ENCODE measurements at regions not wholly inside any gene's neighbourhood (a gene's known extent, or its start where the extent isn't known, plus 50 kb on each side); places are given as distances from the start of the nearest gene placed in this dataset.

- TF ChIP-seq, protein P1, sequence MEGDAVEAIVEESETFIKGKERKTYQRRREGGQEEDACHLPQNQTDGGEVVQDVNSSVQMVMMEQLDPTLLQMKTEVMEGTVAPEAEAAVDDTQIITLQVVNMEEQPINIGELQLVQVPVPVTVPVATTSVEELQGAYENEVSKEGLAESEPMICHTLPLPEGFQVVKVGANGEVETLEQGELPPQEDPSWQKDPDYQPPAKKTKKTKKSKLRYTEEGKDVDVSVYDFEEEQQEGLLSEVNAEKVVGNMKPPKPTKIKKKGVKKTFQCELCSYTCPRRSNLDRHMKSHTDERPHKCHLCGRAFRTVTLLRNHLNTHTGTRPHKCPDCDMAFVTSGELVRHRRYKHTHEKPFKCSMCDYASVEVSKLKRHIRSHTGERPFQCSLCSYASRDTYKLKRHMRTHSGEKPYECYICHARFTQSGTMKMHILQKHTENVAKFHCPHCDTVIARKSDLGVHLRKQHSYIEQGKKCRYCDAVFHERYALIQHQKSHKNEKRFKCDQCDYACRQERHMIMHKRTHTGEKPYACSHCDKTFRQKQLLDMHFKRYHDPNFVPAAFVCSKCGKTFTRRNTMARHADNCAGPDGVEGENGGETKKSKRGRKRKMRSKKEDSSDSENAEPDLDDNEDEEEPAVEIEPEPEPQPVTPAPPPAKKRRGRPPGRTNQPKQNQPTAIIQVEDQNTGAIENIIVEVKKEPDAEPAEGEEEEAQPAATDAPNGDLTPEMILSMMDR (IDR thresholded peaks at IDR 0.05) = no peak
- Histone ChIP-seq H3K4me3 (no peak overlapping the region), H3K27me3 (ENCODE audit: low read depth) (no peaks in the 10 kb centered on the region), H3K36me3 (no peaks in the 10 kb centered on the region), H3K4me1 (no peaks in the 10 kb centered on the region), H3K9me3 (no peaks in the 10 kb centered on the region), H3K27ac (no peak overlapping the region)
- no peak for DNase-seq
- intact Hi-C loops (cut with DNase I) = no loop called here
- ATAC-seq = no peak
Observed at GRCh38 chr3:21879184-21879886, 128.3 kb upstream of the ZNF385D start.

- TF ChIP-seq, protein P1 (IDR thresholded peaks at IDR 0.05) = no peak
- ATAC-seq (no peak), DNase-seq (no peak)
- Histone ChIP-seq H3K27me3 (ENCODE audit: low read depth) (no peaks in the 10 kb centered on the region), H3K27ac (no peak overlapping the region), H3K9me3 (no peaks in the 10 kb centered on the region), H3K4me1 (no peaks in the 10 kb centered on the region), H3K36me3 (no peaks in the 10 kb centered on the region), H3K4me3 (no peak overlapping the region)
- intact Hi-C loops (cut with DNase I) = no loop called here
Observed at GRCh38 chr3:21888656-21889055, 137.6 kb upstream of the ZNF385D start.

DNA sequence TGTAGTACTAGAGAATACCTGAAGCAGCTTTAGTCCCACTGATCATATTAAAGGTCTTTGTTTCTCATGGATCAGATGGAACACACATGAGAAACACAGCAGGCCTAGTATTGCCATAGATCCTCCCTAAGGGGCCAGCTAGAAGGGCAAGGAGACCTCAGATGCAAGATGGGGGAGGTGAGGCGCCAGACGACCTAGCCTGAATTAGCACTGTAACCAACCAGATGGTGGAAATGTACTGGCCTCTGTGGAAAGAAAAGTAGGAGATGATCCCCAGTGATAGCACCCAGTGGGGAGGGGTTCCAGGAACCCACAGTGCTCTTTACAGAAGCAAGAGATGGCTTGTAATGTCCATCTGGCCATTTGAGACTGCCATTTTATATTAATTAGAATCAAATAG is 138.2 kb upstream of the ZNF385D start:
- ATAC-seq (no peak), DNase-seq (no peak)
- no peaks in the 10 kb centered on the region for H3K4me1 ChIP-seq
- no peak overlapping the region for H3K4me3 ChIP-seq
- H3K36me3 ChIP-seq = no peaks in the 10 kb centered on the region
- H3K9me3 ChIP-seq = no peaks in the 10 kb centered on the region
- TF ChIP-seq, protein P1 (IDR thresholded peaks at IDR 0.05) = no peak
- H3K27me3 ChIP-seq (ENCODE audit: low read depth) = no peaks in the 10 kb centered on the region
- intact Hi-C loops (cut with DNase I) = no loop called here
- H3K27ac ChIP-seq = no peak overlapping the region

GRCh38 chr3:21892104-21892503 is 141.1 kb upstream of the ZNF385D start:
- Histone ChIP-seq H3K4me1 (no peaks in the 10 kb centered on the region), H3K36me3 (no peaks in the 10 kb centered on the region), H3K9me3 (no peaks in the 10 kb centered on the region), H3K4me3 (no peak overlapping the region), H3K27me3 (ENCODE audit: low read depth) (no peaks in the 10 kb centered on the region), H3K27ac (no peak overlapping the region)
- DNase-seq = no peak
- no peak for ATAC-seq
- TF ChIP-seq, protein P1 (IDR thresholded peaks at IDR 0.05) = no peak
- intact Hi-C loops (cut with DNase I) = loop anchor here (5.0 kb wide), 1 partner anchor 140 kb away; the partner anchor contains the start of gene ZNF385D

DNA sequence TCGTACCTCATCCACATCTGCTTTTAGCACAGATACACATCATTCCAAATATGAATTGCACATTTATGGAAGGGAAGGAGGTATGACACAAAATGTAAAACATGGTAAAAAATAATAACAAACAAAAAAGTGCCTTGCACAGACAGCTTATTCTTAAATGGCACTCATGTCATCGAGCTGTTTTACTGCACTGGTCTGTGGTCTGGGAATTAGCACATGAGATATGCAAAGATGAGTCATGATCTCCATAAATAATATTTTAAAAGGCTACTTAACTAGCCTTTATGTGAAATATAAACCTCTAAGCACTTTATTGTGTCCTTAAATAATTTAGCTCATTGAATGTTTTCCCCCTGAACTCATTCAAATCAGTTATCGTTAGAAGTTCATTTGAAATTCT is 142.2 kb upstream of the ZNF385D start:
- no peaks in the 10 kb centered on the region for H3K27me3 ChIP-seq (ENCODE audit: low read depth)
- ATAC-seq = no peak
- H3K27ac ChIP-seq = no peak overlapping the region
- no peaks in the 10 kb centered on the region for H3K36me3 ChIP-seq
- no peak for DNase-seq
- intact Hi-C loops (cut with DNase I) = loop anchor here (5.0 kb wide), 1 partner anchor 141 kb away; the partner anchor contains the start of gene ZNF385D
- TF ChIP-seq, protein P1 (IDR thresholded peaks at IDR 0.05) = no peak
- no peak overlapping the region for H3K4me3 ChIP-seq
- H3K9me3 ChIP-seq = no peaks in the 10 kb centered on the region
- no peaks in the 10 kb centered on the region for H3K4me1 ChIP-seq
